Large intestine (tissue), 3 donors: ENCODE measurements at regions not wholly inside any gene's neighbourhood (a gene's known extent, or its start where the extent isn't known, plus 50 kb on each side); places are given as distances from the start of the nearest gene placed in this dataset.

ENCODE experiments used
- DNase-seq, 2 donors: peaks; one replicate each; pipeline versions ENCODE4 v3.0.0 to v3.0.0-alpha.2; 2013
- H3K27ac ChIP-seq: one replicate; pipeline ENCODE4 v1.5.1; 2013; ENCODE audit warnings: low read length
- H3K27me3 ChIP-seq: 2 replicates; pipeline ENCODE4 v1.6.1; 2013; ENCODE audit warnings: low read length; ENCODE audit not compliant: control insufficient read depth, insufficient read depth
- H3K36me3 ChIP-seq: 2 replicates; pipeline ENCODE4 v1.6.1; 2013; ENCODE audit warnings: low read length; ENCODE audit not compliant: control insufficient read depth, insufficient read depth
- H3K4me1 ChIP-seq: one replicate; pipeline ENCODE4 v1.6.1; 2013; ENCODE audit warnings: low read length; ENCODE audit not compliant: control insufficient read depth, insufficient read depth
- H3K4me3 ChIP-seq: one replicate; pipeline ENCODE4 v1.5.1; 2013; ENCODE audit warnings: low read length
- H3K9me3 ChIP-seq: one replicate; pipeline ENCODE4 v1.6.1; 2013; ENCODE audit warnings: mild to moderate bottlenecking, low read depth, low read length, moderate library complexity; ENCODE audit not compliant: control insufficient read depth
- WGBS: methylation state at CpG from one replicate; pipeline ENCODE4 v1.1.5; 2013; ENCODE audit warnings: low lambda C conversion rate; ENCODE audit not compliant: insufficient coverage; 5-methylcytosine and 5-hydroxymethylcytosine counted together

DNA sequence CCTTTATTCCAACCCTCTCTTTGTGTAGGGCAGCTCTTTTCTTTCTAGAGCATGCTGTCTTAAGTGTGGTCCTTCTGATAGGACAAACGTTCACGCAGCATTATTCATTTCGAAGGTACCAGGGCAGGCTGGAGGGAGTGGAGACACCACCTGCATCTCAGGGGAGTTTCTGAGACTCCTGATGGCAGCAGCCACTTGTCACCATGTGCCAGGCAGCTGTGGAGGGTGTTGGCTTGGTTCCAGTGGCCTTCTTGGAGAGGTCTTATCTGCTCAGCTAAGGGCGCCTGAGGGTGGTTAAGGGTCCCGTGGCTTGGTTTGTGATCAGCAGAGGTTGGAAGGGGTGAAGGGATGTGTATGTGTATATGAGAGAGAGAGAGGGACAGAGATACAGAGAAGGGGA, 257.1 kb upstream of the EEF2KMT start:
- DNase-seq: no peak
- Histone ChIP-seq H3K27me3 (no peaks in the 10 kb centered on the region), H3K4me3 (no peak overlapping the region), H3K36me3 (no peaks in the 10 kb centered on the region), H3K9me3 (no peaks in the 10 kb centered on the region), H3K27ac (no peak overlapping the region), H3K4me1 (no peaks in the 10 kb centered on the region)
- WGBS: 100% methylated on average over 2 of the region's 5 CpGs

DNA sequence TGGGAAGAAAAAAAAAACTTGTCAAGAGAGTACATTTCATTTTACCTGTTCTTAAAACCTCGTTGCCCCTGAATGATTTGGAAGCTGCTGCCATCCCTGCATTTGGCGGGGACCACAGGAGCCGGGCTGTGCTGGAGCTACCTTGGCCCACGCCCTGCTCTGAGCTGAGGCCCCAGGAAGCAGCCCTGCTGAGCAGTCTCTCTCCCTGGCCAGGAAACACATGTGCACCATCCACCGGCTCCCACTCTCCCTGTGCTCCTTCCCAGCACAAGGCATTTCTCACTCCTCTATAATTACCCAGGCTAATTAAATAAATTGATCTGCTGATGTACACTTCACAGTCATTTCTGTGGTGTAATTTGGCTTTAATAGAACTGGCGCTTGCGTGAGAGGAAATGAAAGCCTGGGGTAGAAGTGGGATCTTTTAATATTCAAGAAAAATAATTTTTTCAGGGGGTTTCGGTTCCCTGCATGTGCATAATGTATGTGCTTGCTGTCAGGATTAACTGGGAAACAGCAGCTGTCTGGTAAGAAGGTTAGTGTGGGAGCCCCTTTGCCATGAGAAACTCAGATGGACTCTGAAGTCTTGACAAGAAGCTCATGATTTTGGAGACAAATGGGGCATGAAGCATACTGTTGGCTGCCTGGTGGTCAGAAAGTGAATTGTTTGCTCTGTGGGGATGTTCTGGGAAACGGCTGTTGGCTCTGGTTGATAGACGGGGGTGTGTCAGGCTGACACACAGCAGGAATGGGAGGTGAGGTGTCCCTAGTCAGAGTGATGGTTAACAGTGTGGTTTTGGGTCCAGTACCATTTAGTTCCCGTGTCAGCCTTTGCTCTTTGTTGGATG, 252.3 kb upstream of the EEF2KMT start:
- DNase-seq: no peak
- H3K27me3 ChIP-seq: no peaks in the 10 kb centered on the region
- H3K36me3 ChIP-seq: no peaks in the 10 kb centered on the region
- no peak overlapping the region for H3K4me3 ChIP-seq
- whole genome bisulfite sequencing: 60% methylated on average over 3 of the region's 11 CpGs
- no peaks in the 10 kb centered on the region for H3K9me3 ChIP-seq
- H3K4me1 ChIP-seq: no peaks in the 10 kb centered on the region
- H3K27ac ChIP-seq: no peak overlapping the region

DNA sequence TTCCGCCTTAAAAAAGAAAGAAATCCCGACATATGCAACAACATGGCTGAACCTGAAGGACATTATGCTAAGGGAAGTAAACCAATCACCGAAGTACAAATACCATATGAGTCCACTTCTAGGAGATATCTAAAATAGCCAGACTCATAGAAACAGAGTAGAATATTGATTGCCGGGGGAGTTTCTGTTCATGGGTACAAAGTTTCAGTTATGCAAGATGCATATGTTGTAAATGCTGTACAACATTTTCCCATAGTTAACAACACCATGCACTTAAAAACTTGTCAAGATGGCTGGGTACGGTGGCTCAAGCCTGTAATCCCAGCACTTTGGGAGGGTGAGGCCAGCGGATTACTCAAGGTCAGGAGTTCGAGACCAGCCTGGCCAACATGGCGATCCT, 251.5 kb upstream of the EEF2KMT start:
- Histone ChIP-seq H3K36me3 (no peaks in the 10 kb centered on the region), H3K27ac (no peak overlapping the region), H3K4me1 (no peaks in the 10 kb centered on the region), H3K9me3 (no peaks in the 10 kb centered on the region), H3K4me3 (no peak overlapping the region), H3K27me3 (no peaks in the 10 kb centered on the region)
- no peak for DNase-seq
- WGBS: 100% methylated on average over 1 of the region's 8 CpGs

DNA sequence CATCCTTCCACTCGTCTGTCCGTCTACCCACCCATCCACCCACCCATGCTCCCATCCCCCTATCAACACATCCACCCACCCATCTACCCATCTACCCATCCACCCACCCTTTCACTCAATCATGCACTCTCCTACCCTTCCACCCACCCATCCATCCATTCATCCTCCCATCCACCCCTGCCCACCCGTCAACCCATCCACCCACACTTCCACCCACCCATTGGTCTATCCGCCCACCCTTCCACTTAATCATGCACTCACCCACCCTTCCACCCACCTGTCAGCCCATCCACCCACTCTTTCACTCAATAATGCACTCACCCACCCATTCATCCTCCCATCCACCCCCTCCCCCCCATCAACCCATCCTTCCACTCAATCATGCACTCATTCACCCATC, 250.0 kb upstream of the EEF2KMT start:
- Histone ChIP-seq H3K27ac (no peak overlapping the region), H3K9me3 (no peaks in the 10 kb centered on the region), H3K27me3 (no peaks in the 10 kb centered on the region), H3K4me3 (no peak overlapping the region), H3K4me1 (no peaks in the 10 kb centered on the region), H3K36me3 (no peaks in the 10 kb centered on the region)
- DNase-seq: no peak
- WGBS: 83% methylated on average over 3 of the region's 4 CpGs

DNA sequence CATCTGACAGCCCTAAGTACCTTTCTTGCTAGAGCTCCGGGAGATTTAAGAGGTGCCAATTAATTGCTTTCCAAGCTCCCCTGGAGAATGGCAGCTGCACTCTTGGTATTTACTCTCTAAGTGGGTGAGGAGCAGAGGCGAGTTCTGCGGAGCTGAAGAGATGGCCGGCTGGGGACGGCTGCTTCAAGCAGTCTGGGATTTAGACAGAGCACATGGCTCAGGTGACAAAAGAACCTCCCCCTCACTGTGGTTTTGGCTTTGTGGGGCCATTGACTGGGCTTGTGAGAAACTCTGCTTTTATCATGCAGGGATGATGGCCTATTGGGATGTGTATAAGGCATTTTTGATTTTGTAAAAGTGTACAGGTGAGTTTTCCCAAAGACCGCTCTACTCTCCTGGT, 239.3 kb upstream of the EEF2KMT start:
- Histone ChIP-seq H3K4me1 (no peaks in the 10 kb centered on the region), H3K36me3 (no peaks in the 10 kb centered on the region), H3K27me3 (no peaks in the 10 kb centered on the region), H3K4me3 (no peak overlapping the region), H3K9me3 (no peaks in the 10 kb centered on the region), H3K27ac (no peak overlapping the region)
- WGBS: no CpG with 5 or more reads among the region's 6 CpGs
- no peak for DNase-seq

DNA sequence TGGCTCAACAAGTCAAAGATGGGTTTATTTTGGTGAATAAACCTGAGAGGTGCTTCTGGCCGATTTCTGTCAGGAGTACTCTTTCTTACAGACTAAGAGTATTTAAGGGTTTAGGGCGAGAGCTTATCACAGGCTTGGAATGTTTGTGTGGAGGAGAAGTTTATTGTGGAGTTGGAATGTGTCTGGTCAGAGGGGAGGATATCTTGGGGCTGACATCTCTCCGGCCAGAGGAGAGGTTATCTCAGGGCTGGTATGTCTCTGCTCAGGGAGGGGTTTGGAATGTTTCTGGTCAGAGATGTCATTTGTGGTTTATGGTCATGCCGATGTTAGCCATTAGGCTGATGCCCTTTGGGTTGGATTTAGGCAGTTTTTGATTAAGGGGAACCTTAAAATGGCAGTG, 236.4 kb upstream of the EEF2KMT start:
- no CpG with 5 or more reads among the region's 4 CpGs for WGBS
- no peak for DNase-seq
- no peaks in the 10 kb centered on the region for H3K36me3 ChIP-seq

DNA sequence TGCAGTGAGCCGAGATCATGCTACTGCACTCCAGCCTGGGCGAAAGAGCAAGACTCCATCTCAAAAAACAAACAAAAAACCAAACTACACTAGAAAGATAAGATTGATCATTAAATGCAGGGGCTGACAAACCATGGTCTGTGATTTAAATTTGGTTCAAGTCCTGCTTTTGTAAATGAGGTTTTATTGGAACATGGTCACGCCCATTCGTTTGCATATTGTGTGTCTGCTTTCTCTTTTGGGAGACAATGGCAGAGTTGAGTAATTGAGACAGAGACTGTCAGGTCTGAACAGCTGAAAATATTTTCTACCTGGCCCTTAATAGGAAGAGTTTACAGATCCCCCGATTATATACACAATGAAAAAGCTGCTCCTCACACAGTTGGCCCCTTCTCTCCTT, 235.5 kb upstream of the EEF2KMT start:
- no CpG with 5 or more reads among the region's 5 CpGs for WGBS
- Histone ChIP-seq H3K36me3 (no peaks in the 10 kb centered on the region), H3K27me3 (no peaks in the 10 kb centered on the region), H3K4me3 (no peak overlapping the region), H3K9me3 (no peaks in the 10 kb centered on the region), H3K27ac (no peak overlapping the region), H3K4me1 (no peaks in the 10 kb centered on the region)
- no peak for DNase-seq

More for the DNA sequence above, 236.4 kb upstream of the EEF2KMT start:
- Histone ChIP-seq H3K4me3 (no peak overlapping the region), H3K27me3 (no peaks in the 10 kb centered on the region), H3K27ac (no peak overlapping the region), H3K9me3 (no peaks in the 10 kb centered on the region), H3K4me1 (no peaks in the 10 kb centered on the region)

DNA sequence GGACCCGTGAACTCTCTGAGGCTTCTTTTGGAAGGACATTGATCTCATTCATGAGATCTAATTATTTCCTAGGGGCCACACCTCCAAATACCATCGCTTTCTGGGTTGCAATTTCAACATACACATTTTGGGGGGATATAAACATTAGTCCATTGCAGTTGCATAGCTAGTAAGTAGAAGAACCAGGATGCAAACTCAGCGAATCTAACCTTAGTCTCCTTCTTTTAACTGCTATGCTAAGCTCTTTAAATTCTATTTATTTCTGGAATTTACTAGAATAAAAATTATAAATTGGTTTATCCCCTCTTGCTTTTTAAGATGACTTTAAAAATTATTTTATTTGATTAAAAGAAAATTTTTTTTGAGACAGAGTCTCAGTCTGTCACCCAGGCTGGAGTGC, 232.5 kb upstream of the EEF2KMT start:
- DNase-seq: no peak
- H3K27me3 ChIP-seq: no peaks in the 10 kb centered on the region
- no peak overlapping the region for H3K27ac ChIP-seq
- H3K36me3 ChIP-seq: no peaks in the 10 kb centered on the region
- H3K4me1 ChIP-seq: no peaks in the 10 kb centered on the region
- no peaks in the 10 kb centered on the region for H3K9me3 ChIP-seq
- no peak overlapping the region for H3K4me3 ChIP-seq
- WGBS: no CpG with 5 or more reads among the region's 3 CpGs

DNA sequence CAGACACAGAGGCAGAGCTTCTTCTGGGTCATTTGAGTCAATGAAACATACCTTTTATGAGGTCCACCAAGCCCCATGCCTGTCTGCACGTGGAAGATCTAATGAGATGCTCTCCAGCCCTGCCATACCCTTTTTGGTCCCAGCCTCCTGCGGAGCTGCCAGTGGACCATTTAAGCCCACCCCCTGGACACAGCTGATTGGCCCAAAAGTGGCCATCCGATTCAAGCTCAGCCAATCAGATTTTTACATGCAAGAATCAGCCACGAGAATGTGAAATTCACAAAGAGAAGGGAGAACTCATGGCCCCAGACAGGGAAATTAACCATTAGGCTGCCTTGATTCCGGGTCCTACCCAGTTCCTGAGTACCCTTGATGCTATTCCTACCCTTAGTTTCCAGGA, 231.0 kb upstream of the EEF2KMT start:
- DNase-seq: no peak
- Histone ChIP-seq H3K9me3 (no peaks in the 10 kb centered on the region), H3K27ac (no peak overlapping the region), H3K4me3 (no peak overlapping the region), H3K4me1 (no peaks in the 10 kb centered on the region), H3K36me3 (no peaks in the 10 kb centered on the region), H3K27me3 (no peaks in the 10 kb centered on the region)
- 67% methylated on average over 1 of the region's 5 CpGs for WGBS

DNA sequence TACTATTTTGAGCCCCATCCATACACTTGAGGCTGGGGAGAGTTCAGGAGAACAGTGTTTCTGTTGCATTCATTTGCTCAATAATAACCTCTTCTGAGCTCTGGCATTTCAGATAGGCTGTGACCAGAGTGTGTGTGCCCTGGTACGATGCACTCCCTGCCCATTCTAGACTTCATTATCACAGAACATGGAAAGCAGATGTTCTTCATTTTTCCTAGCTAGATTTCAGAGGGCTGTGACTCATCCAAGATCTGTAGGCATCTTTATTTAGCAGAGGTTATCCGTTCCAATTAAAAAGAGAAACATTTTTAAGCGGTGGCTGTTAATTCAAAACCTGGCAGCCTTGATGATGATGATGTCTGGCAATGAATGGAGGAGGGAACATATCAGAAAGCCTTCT, 228.8 kb upstream of the EEF2KMT start:
- Histone ChIP-seq H3K4me1 (no peaks in the 10 kb centered on the region), H3K27me3 (no peaks in the 10 kb centered on the region), H3K4me3 (no peak overlapping the region), H3K9me3 (no peaks in the 10 kb centered on the region), H3K27ac (no peak overlapping the region), H3K36me3 (no peaks in the 10 kb centered on the region)
- WGBS: no CpG with 5 or more reads among the region's 3 CpGs
- DNase-seq: no peak

DNA sequence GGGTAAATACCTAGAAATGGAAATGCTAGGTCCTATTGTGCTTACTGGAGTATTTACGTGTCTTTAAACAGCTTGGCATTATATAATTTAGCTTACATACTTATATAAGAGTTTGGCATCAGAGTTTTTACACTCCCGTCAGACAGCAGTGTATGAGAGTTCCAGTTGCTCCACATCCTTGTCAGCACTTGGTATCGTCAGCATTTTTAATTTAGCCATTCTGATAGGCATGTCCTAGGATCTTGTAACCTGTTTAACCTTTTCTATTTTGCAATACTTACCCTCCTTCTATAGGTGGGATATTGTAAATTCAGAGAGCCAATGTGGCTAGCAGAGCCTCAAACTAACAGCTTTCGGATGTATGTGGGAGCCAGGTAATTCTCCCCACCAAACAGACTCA, 228.3 kb upstream of the EEF2KMT start:
- DNase-seq: no peak
- Histone ChIP-seq H3K4me1 (no peaks in the 10 kb centered on the region), H3K36me3 (no peaks in the 10 kb centered on the region), H3K27ac (no peak overlapping the region), H3K9me3 (no peaks in the 10 kb centered on the region), H3K27me3 (no peaks in the 10 kb centered on the region), H3K4me3 (no peak overlapping the region)
- WGBS: 0% methylated on average over 1 of the region's 4 CpGs
